Endothelial cell of umbilical vein (primary cell): ENCODE measurements at regions not wholly inside any gene's neighbourhood (a gene's known extent, or its start where the extent isn't known, plus 50 kb on each side); places are given as distances from the start of the nearest gene placed in this dataset.

Experiments
- BruUV-seq: library from RNA; stranded (reverse); fragments of 400-500 nt; replicated peaks from 2 replicates; lab custom pipeline; 2021; lab: Mats Ljungman, UMichigan
- CTCF ChIA-PET: fragments of 300-600, 350-600 bp; sonication (Branson Sonifier 250); formaldehyde crosslinking; loops from one replicate; lab custom pipeline; 2021; ENCODE audit warnings: antibody characterized with exemption, inconsistent platforms; lab: Charles Lee
- POLR2A ChIA-PET: fragments of 300-600, 350-600 bp; sonication (Branson Sonifier 250); formaldehyde crosslinking; loops from one replicate; lab custom pipeline; 2021; ENCODE audit warnings: antibody characterized with exemption, inconsistent platforms; lab: Charles Lee
- DNase-seq: peaks from one replicate; pipeline ENCODE4 v3.0.0-alpha.2; 2011; ENCODE audit warnings: low read depth, low spot score
- FAIRE-seq: peaks from 2 replicates; lab custom pipeline; 2011; peaks lifted over from hg19 to GRCh38; lab: Jason Lieb, UNC
- H2AFZ ChIP-seq: 2 replicates; pipeline ENCODE4 v1.6.0; 2012; ENCODE audit warnings: low read depth, low read length, control low read depth, inconsistent platforms
- H3K27ac ChIP-seq: 2 replicates; pipeline ENCODE4 v1.5.1; 2011; ENCODE audit warnings: low read depth, mild to moderate bottlenecking, control low read depth, low read length, moderate library complexity; ENCODE audit not compliant: insufficient read depth
- H3K27me3 ChIP-seq, 2 experiments: 2 replicates each; pipeline versions ENCODE4 v1.6.0 to v1.6.1; 2011; ENCODE audit warnings: low read length in 2 of 2, mixed read lengths in 1 of 2; ENCODE audit not compliant: control insufficient read depth in 2 of 2, insufficient read depth in 2 of 2
- H3K36me3 ChIP-seq, 2 experiments: 2 replicates in 1 of 2; 3 replicates in 1 of 2; pipeline ENCODE4 v1.5.1; 2011; ENCODE audit warnings: low read length in 2 of 2, mild to moderate bottlenecking in 1 of 2, moderate library complexity in 1 of 2; ENCODE audit not compliant: control insufficient read depth in 2 of 2, insufficient read depth in 2 of 2; ENCODE audit errors: extremely low read depth in 1 of 2
- H3K4me1 ChIP-seq: 3 replicates; pipeline ENCODE4 v1.5.1; 2011; ENCODE audit warnings: mild to moderate bottlenecking, low read length; ENCODE audit not compliant: control insufficient read depth, insufficient read depth; ENCODE audit errors: extremely low read depth
- H3K4me2 ChIP-seq: 2 replicates; pipeline ENCODE4 v1.6.1; 2011; ENCODE audit warnings: low read length, control low read depth, mixed read lengths; ENCODE audit not compliant: insufficient read depth
- H3K4me3 ChIP-seq, 3 experiments: fragments of 200-600 bp in 1 of 3; sonication (generic), shearing (Covaris generic) in 1 of 3; replicated peaks in 1 of 3; 2 replicates each; pipeline ENCODE4 v1.5.1; 2011 to 2016; ENCODE audit warnings: control low read depth in 3 of 3, low read length in 3 of 3, mild to moderate bottlenecking in 2 of 3, inconsistent platforms in 1 of 3, low read depth in 1 of 3, moderate library complexity in 1 of 3; ENCODE audit not compliant: insufficient read depth in 1 of 3
- H3K79me2 ChIP-seq: 2 replicates; pipeline ENCODE4 v1.6.0; 2012; ENCODE audit warnings: low read length, inconsistent platforms; ENCODE audit not compliant: control insufficient read depth, insufficient read depth
- H3K9ac ChIP-seq: replicated peaks from 2 replicates; pipeline ENCODE3; 2011; ENCODE audit warnings: low read length, control low read depth; ENCODE audit not compliant: insufficient read depth; ENCODE audit errors: extremely low read depth
- H3K9me1 ChIP-seq: replicated peaks from 3 replicates; pipeline ENCODE4 v1.6.0; 2011; ENCODE audit warnings: mild to moderate bottlenecking, low read length; ENCODE audit not compliant: control insufficient read depth, insufficient read depth; ENCODE audit errors: extremely low read depth
- H3K9me3 ChIP-seq: replicated peaks from 2 replicates; pipeline ENCODE4 v1.5.1; 2012; ENCODE audit warnings: low read length, inconsistent platforms; ENCODE audit not compliant: control insufficient read depth, insufficient read depth
- H4K20me1 ChIP-seq: replicated peaks from 2 replicates; pipeline ENCODE3; 2011; ENCODE audit warnings: mild to moderate bottlenecking, low read length; ENCODE audit not compliant: control insufficient read depth, insufficient read depth; ENCODE audit errors: extremely low read depth
- EZH2 ChIP-seq: IDR thresholded peaks from 2 replicates; pipeline ENCODE4 v1.6.1; 2012; ENCODE audit warnings: borderline replicate concordance, low read depth, mild to moderate bottlenecking, moderate library complexity, low read length, inconsistent platforms; ENCODE audit not compliant: severe bottlenecking
- FOS ChIP-seq: IDR thresholded peaks from 2 replicates; pipeline ENCODE4 v1.6.1; 2011; ENCODE audit warnings: mild to moderate bottlenecking, low read length, moderate library complexity, borderline replicate concordance; ENCODE audit not compliant: insufficient read depth
- GATA2 ChIP-seq: IDR thresholded peaks from 2 replicates; pipeline ENCODE4 v1.7.0; 2011; ENCODE audit warnings: low read depth, mild to moderate bottlenecking, moderate library complexity, mixed read lengths, low read length; ENCODE audit not compliant: insufficient read length, insufficient read depth
- JUN ChIP-seq: IDR thresholded peaks from 2 replicates; pipeline ENCODE4 v1.6.1; 2011; ENCODE audit warnings: borderline replicate concordance, low read depth; ENCODE audit not compliant: insufficient read length, insufficient read depth
- MYC ChIP-seq: IDR thresholded peaks from one replicate; pipeline ENCODE4 v1.6.1; 2011; ENCODE audit warnings: mild to moderate bottlenecking, low read depth, low read length
- POLR2A ChIP-seq: IDR thresholded peaks from 2 replicates; pipeline ENCODE4 v1.6.1; 2012; ENCODE audit warnings: low read depth, mild to moderate bottlenecking, control low read depth, low read length
- POLR2AphosphoS5 ChIP-seq: IDR thresholded peaks from 2 replicates; pipeline ENCODE4 v1.6.1; 2012; ENCODE audit warnings: low read depth, mild to moderate bottlenecking, control low read depth, low read length, moderate library complexity; ENCODE audit not compliant: insufficient read depth
- dilution Hi-C: fragments of 300-500 bp; cut with MboI; formaldehyde crosslinking; loops from one replicate; pipeline ENCODE4 v1.15.0; 2019; ENCODE audit warnings: low sequenced_read_pairs; ENCODE audit not compliant: extremely low pct_ligation_motif_present
- intact Hi-C: fragments of 100-400 bp; cut with micrococcal nuclease; formaldehyde crosslinking; loops from one replicate; pipeline ENCODE4 v1.10.0; 2022
- TF ChIP-seq, protein P1 (sequence below), 2 donors: IDR thresholded peaks; 1 replicate in 1 of 2; 2 replicates in 1 of 2; pipeline ENCODE4 v1.5.1; 2011; ENCODE audit warnings: low read length in 2 of 2, mild to moderate bottlenecking in 2 of 2, moderate library complexity in 2 of 2, control low read depth in 1 of 2, inconsistent platforms in 1 of 2, low read depth in 1 of 2; ENCODE audit not compliant: insufficient read depth in 1 of 2; ENCODE audit errors: extremely low read depth in 1 of 2
- TF ChIP-seq, protein P2 (sequence below): IDR thresholded peaks from 2 replicates; pipeline ENCODE4 v1.6.1; 2011; ENCODE audit not compliant: insufficient read depth, insufficient read length

DNA sequence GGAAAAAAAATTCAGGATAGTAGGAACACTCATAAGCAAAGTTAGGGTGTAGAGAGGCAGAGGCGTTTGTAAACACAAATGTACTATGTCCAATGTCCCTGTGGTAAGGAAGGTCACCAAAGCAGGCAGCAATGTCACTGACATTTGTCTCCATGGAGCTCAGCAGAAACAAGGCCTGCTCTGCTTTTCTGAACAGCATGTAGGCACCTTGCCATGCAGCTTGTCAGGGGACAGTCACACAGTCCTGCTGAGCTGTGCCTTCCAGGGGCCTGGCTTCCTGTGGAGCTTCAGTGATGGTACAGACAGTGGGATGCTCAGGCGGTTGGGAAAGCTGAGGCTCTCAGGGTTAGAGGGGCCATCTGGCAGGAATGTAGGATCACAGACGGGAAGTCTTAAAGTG, 74.5 kb upstream of the HS3ST1 start:
- intact Hi-C loops, result loop anchor here (10.0 kb wide), 1 partner anchor 192 kb away; no protein-coding TSS in a partner anchor
- no peak overlapping the region for H3K4me2 ChIP-seq
- no peak overlapping the region for H3K9ac ChIP-seq
- ChIA-PET POLR2A (no interaction called here), CTCF (no interaction called here)
- DNase-seq, result no peak
- H3K79me2 ChIP-seq, result no peaks in the 10 kb centered on the region
- BruUV-seq, result no TSS peak
- no peaks in the 10 kb centered on the region for H3K27me3 ChIP-seq
- H3K4me3 ChIP-seq, result no peak overlapping the region
- H3K4me1 ChIP-seq, result peaks cover 17% of the 10 kb centered on the region
- no peak overlapping the region for H3K27ac ChIP-seq
- dilution Hi-C loops, result no loop called here
- no peaks in the 10 kb centered on the region for H4K20me1 ChIP-seq
- H3K9me1 ChIP-seq, result no peaks in the 10 kb centered on the region
- TF ChIP-seq POLR2AphosphoS5 (no peak), JUN (no peak), FOS (no peak), GATA2 (no peak), EZH2 (no peak), MYC (no peak), POLR2A (no peak)
- TF ChIP-seq, protein P1, sequence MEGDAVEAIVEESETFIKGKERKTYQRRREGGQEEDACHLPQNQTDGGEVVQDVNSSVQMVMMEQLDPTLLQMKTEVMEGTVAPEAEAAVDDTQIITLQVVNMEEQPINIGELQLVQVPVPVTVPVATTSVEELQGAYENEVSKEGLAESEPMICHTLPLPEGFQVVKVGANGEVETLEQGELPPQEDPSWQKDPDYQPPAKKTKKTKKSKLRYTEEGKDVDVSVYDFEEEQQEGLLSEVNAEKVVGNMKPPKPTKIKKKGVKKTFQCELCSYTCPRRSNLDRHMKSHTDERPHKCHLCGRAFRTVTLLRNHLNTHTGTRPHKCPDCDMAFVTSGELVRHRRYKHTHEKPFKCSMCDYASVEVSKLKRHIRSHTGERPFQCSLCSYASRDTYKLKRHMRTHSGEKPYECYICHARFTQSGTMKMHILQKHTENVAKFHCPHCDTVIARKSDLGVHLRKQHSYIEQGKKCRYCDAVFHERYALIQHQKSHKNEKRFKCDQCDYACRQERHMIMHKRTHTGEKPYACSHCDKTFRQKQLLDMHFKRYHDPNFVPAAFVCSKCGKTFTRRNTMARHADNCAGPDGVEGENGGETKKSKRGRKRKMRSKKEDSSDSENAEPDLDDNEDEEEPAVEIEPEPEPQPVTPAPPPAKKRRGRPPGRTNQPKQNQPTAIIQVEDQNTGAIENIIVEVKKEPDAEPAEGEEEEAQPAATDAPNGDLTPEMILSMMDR (IDR thresholded peaks at IDR 0.05; ENCODE audit: extremely low read depth in 1 of 2, insufficient read depth in 1 of 2, low read depth in 1 of 2, low read length in 2 of 2), result no peak
- TF ChIP-seq, protein P2, sequence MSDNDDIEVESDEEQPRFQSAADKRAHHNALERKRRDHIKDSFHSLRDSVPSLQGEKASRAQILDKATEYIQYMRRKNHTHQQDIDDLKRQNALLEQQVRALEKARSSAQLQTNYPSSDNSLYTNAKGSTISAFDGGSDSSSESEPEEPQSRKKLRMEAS, result no peak
- no peaks in the 10 kb centered on the region for H3K9me3 ChIP-seq
- no peak overlapping the region for H2AFZ ChIP-seq
- no peak for FAIRE-seq
- H3K36me3 ChIP-seq, result no peaks in the 10 kb centered on the region
